ENCODE measurements at regions not wholly inside any gene's neighbourhood (a gene's known extent, or its start where the extent isn't known, plus 50 kb on each side); places are given as distances from the start of the nearest gene placed in this dataset.

DNA sequence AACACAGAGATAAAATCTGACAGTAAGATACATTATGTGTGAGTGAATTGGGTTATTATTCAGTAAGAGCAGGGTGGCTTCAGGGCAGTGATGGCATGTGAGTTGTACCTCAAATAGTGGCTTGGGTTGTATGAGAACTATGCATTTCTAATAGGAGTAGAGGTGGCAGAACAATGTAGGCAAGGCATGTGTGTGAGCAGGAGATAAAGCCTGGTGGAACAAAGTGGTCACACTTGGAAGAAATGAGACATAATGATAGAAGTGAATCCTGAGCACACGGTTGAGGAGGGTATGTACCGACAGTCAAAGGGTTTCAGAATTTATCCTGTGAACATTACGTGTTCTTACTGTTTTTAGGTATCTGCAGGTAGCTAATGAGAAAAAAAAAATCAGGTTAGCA is 159.3 kb downstream of the CASP12 start:
- TF ChIP-seq YY1 (IDR thresholded peaks at IDR 0.05; ENCODE audit: borderline replicate concordance in 1 of 3, control insufficient read depth in 1 of 3, extremely low read depth in 1 of 3, insufficient read depth in 3 of 3, insufficient read length in 1 of 3, insufficient replicate concordance in 2 of 3, low read depth in 1 of 3, low read length in 2 of 3) (no peak), EZH2 (IDR thresholded peaks at IDR 0.05; ENCODE audit: borderline replicate concordance, low read depth, low read length) (no peak), FOSL1 (tag; conservative IDR thresholded peaks at IDR 0.05) (no peak)

Measured in K562 (cell line).